ENCODE measurements at regions not wholly inside any gene's neighbourhood (a gene's known extent, or its start where the extent isn't known, plus 50 kb on each side); places are given as distances from the start of the nearest gene placed in this dataset.

DNA sequence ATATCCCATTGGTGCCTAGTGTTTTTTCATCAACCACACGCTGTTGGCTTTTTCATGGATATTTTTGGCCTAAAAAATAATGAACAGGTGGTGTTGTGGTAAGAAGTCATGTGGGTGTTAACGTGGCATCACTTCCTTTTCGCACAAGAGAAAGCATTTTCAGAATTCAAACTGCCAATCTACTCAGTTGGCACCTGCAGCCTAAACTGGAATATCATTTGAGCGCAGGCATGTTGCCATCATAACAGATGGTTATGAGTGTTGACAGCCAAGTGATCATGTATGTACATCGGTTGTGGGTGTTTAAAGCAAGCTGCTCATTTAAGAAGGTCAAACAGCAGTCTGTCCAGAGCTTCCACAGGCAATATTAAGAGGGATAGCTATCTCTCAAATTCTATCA lies 1963.0 kb downstream of the NCAM2 start:
- ChIA-PET CTCF (no interaction called here), POLR2A (no interaction called here)
- no peak overlapping the region for H3K4me3 ChIP-seq (ENCODE audit: low read depth, low read length)
- TF ChIP-seq, protein P1, sequence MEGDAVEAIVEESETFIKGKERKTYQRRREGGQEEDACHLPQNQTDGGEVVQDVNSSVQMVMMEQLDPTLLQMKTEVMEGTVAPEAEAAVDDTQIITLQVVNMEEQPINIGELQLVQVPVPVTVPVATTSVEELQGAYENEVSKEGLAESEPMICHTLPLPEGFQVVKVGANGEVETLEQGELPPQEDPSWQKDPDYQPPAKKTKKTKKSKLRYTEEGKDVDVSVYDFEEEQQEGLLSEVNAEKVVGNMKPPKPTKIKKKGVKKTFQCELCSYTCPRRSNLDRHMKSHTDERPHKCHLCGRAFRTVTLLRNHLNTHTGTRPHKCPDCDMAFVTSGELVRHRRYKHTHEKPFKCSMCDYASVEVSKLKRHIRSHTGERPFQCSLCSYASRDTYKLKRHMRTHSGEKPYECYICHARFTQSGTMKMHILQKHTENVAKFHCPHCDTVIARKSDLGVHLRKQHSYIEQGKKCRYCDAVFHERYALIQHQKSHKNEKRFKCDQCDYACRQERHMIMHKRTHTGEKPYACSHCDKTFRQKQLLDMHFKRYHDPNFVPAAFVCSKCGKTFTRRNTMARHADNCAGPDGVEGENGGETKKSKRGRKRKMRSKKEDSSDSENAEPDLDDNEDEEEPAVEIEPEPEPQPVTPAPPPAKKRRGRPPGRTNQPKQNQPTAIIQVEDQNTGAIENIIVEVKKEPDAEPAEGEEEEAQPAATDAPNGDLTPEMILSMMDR (IDR thresholded peaks at IDR 0.05; ENCODE audit: insufficient read depth, low read length, missing control alignments) = no peak
- DNase-seq (ENCODE audit: low read depth, low spot score) = no peak

DNA sequence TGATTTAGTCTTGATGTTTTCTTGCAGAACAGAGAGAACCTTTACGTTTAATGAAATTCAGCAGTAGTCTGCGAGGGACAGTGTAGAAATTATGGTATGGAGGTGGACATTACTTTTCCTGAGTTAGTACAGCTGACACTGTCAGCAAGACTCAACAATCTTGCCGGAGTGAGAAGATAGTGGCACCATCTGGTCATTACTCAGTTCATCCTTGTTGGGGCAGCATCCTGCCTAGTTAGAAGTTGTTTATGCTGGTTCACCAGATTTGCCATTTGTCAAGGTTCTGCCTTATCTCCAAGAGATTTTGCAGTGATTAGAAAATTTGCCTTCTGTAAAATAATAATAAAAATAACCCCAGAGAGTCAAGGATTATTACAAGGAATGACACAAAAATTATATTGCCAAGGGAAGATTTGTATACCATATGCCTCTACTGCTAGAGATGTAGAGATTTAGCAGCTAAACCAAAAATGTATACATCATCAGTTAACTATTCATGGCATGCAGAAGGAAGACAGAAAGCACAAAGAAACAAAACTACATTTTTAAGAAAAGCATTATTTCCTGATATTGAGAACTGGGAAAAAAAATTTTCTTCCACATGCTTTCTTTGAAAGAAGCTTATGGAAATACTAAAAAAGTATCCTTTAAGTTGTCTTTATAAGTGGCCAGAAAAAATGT lies 1967.4 kb downstream of the NCAM2 start:
- ChIA-PET CTCF (no interaction called here), POLR2A (no interaction called here)
- no peak overlapping the region for H3K4me3 ChIP-seq (ENCODE audit: low read depth, low read length)
- TF ChIP-seq, protein P1 (IDR thresholded peaks at IDR 0.05; ENCODE audit: insufficient read depth, low read length, missing control alignments) = no peak
- no peak for DNase-seq (ENCODE audit: low read depth, low spot score)

DNA sequence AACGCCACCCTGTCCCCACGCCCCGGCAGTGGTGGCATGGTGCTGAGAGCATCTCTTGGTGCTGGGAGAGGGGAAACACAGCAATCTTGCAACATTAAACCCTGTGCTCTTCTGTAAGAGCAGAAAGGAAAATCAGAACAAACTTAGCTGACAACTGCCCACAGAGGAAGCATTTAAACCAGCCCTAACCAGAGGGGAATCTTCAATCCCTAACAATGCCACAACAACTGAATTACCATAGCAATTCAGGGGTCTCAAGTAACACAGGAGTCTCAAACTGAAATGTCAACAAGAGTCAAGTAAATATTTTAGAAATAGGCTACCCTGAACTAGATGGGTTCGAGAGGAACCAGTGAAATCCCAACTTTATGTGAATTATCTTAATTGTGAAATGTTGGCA lies 1983.6 kb downstream of the NCAM2 start:
- H3K4me3 ChIP-seq (ENCODE audit: low read depth, low read length) = no peak overlapping the region
- ChIA-PET POLR2A (no interaction called here), CTCF (no interaction called here)
- no peak for DNase-seq (ENCODE audit: low read depth, low spot score)
- TF ChIP-seq, protein P1 (IDR thresholded peaks at IDR 0.05; ENCODE audit: insufficient read depth, low read length, missing control alignments) = no peak

DNA sequence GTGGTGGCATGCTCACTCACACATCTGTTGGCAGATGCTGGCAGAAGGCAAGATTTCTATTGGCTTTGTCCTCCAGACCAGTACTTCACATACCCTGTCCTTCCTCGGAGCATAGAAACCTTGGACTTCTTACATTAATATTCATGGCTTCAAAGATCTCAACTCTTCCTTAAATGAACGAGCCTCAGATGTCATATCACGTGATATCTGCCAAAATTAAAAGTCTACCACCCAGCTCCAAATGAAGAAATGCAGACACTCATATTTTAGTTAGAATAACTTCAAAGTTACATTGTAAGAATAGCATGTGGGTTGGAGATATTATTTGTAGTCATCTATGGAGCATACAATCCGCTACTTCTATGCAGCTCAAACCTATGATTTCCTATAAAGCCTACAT lies 1994.9 kb downstream of the NCAM2 start:
- POLR2A ChIA-PET = no interaction called here
- TF ChIP-seq, protein P1 (IDR thresholded peaks at IDR 0.05; ENCODE audit: insufficient read depth, low read length, missing control alignments) = no peak
- CTCF ChIA-PET = no interaction called here
- DNase-seq (ENCODE audit: low read depth, low spot score) = no peak
- H3K4me3 ChIP-seq (ENCODE audit: low read depth, low read length) = no peak overlapping the region

DNA sequence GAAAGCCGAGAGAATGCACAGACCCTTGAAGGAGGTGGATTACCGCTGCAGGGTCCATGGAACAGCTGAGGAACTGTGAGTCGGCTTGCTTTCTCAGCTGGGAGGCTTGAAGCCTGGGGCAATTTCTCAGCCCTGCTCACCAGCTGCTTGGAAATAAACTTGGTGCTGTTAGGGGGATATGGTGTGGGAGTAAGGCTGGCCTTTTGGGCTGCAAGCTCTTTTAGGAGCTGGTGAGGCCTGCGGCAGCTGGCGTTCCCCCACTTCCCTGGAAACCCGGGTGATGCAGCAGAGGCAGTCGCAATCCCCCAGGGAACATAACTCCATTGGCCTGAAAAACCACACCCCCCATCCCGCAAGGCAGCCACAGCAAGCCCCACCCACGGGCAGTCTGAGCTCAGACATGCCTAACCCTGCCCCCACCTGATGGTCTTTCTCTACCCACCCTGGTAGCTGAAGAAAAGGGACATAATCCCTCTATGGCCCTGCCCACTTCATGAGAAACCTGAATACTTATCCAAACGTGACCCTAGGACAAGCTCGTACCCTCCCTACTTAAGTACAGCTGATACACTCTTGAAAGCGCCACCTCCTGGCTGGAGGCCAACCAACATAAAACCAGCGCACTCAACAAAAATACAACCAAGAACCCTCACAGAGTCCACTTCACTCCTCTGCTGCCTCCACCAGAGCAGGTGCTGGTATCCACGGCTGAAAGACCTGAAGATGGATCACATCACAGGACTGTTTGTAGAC lies 1995.8 kb downstream of the NCAM2 start:
- TF ChIP-seq, protein P1 (IDR thresholded peaks at IDR 0.05; ENCODE audit: insufficient read depth, low read length, missing control alignments) = no peak
- ChIA-PET CTCF (no interaction called here), POLR2A (no interaction called here)
- no peak overlapping the region for H3K4me3 ChIP-seq (ENCODE audit: low read depth, low read length)
- no peak for DNase-seq (ENCODE audit: low read depth, low spot score)

DNA sequence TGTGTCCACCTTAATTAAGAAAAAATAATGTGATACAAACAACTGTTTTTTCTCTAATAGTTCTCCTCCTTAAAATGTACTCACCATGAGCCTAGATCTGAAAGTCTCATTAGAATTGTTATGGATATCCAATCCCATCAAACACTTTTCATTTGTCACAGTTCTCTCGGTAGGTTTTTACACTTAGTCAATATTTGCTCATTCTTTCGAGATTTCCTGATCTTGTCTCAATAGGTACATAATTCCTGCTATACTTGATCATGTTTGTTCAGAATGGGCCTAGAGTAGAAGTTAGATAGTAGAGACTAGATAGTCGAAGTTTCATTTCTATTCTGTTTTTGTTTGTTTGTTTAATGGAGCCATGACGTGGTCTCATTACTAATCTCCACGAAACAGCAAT lies 2005.7 kb downstream of the NCAM2 start:
- TF ChIP-seq, protein P1 (IDR thresholded peaks at IDR 0.05; ENCODE audit: insufficient read depth, low read length, missing control alignments) = no peak
- ChIA-PET POLR2A (no interaction called here), CTCF (no interaction called here)
- no peak overlapping the region for H3K4me3 ChIP-seq (ENCODE audit: low read depth, low read length)
- DNase-seq (ENCODE audit: low read depth, low spot score) = no peak

All from AG04449 (cell line).